ENCODE measurements at regions not wholly inside any gene's neighbourhood (a gene's known extent, or its start where the extent isn't known, plus 50 kb on each side); places are given as distances from the start of the nearest gene placed in this dataset.
A peak's percentile ranks its signal among the peaks of the same experiment; 100 is the strongest.

DNA sequence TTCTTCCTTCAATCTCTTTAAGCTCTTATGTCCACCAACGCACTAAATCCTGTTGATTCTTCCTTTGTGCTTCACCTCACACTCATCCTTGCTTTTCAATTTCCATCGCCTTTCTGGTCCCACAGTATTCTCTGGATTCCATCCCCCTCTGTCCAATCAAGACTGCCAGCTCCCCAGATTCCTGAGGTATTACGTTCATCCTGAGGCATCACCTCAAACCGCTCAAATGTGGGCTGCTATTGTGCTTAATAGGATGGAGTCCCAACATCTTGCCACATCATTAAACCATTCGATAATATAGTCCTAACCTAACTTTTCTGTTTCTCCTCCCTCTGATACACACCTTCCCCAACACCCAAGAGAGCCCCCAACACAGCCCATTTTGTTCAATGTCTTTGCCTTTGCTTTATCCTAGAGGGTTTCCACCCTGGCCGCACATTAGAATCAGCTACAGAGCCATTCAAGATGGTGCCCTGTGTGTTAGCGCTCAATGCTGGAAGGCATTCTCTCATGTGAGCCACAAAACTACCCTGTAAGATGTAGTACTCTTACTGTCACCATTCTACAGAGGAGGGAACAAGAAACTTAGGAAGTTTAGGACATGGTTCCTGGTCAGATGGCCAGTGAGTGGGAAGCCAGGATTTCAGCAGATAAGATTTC lies 79.5 kb upstream of the LEP start:
- peaks cover 86% of the 10 kb centered on the region for H3K27me3 ChIP-seq (ENCODE audit: control insufficient read depth, insufficient read depth, low read length)
- H3K4me1 ChIP-seq (ENCODE audit: control insufficient read depth, insufficient read depth, low read length) = no peaks in the 10 kb centered on the region
- no peaks in the 10 kb centered on the region for H3K36me3 ChIP-seq (ENCODE audit: control insufficient read depth, insufficient read depth, low read length)
- H3K4me3 ChIP-seq (ENCODE audit: low read depth, low read length) = no peak overlapping the region
- H3K9me3 ChIP-seq (ENCODE audit: control insufficient read depth, insufficient read depth, low read length) = no peaks in the 10 kb centered on the region
- no peak overlapping the region for H3K9ac ChIP-seq (ENCODE audit: low read depth, low read length)

DNA sequence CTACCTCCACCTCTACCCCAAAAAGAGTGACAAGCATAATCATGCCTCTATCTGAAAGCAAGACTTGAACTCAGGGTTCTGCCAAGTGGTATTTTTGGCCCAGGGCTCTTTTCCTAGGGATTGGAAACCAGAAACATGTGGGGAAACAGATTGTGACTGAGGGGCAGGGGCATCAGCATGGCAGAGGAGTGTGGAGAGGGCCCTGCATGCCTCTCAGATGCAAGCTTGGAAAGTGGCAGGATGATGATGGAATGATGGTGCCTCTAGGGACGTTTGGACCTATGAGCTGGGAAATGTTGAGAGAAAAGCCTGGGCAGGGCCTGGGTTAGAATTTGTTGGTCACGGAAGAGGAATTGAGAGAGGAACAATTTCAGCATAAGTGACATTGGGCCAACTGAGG lies 78.4 kb upstream of the LEP start:
- H3K9me3 ChIP-seq (ENCODE audit: control insufficient read depth, insufficient read depth, low read length) = no peaks in the 10 kb centered on the region
- H3K9ac ChIP-seq (ENCODE audit: low read depth, low read length) = no peak overlapping the region
- peaks cover 84% of the 10 kb centered on the region for H3K27me3 ChIP-seq (ENCODE audit: control insufficient read depth, insufficient read depth, low read length)
- H3K4me3 ChIP-seq (ENCODE audit: low read depth, low read length) = no peak overlapping the region
- H3K36me3 ChIP-seq (ENCODE audit: control insufficient read depth, insufficient read depth, low read length) = no peaks in the 10 kb centered on the region
- H3K4me1 ChIP-seq (ENCODE audit: control insufficient read depth, insufficient read depth, low read length) = no peaks in the 10 kb centered on the region

GRCh38 chr7:128163473-128163872 lies 77.6 kb upstream of the LEP start:
- Histone ChIP-seq H3K4me3 (ENCODE audit: low read depth, low read length) (no peak overlapping the region), H3K9me3 (ENCODE audit: control insufficient read depth, insufficient read depth, low read length) (no peaks in the 10 kb centered on the region), H3K4me1 (ENCODE audit: control insufficient read depth, insufficient read depth, low read length) (no peaks in the 10 kb centered on the region), H3K27me3 (ENCODE audit: control insufficient read depth, insufficient read depth, low read length) (peaks cover 85% of the 10 kb centered on the region), H3K36me3 (ENCODE audit: control insufficient read depth, insufficient read depth, low read length) (no peaks in the 10 kb centered on the region), H3K9ac (ENCODE audit: low read depth, low read length) (no peak overlapping the region)

GRCh38 chr7:128164061-128164954 lies 76.8 kb upstream of the LEP start:
- H3K9me3 ChIP-seq (ENCODE audit: control insufficient read depth, insufficient read depth, low read length) = no peaks in the 10 kb centered on the region
- no peaks in the 10 kb centered on the region for H3K36me3 ChIP-seq (ENCODE audit: control insufficient read depth, insufficient read depth, low read length)
- no peak overlapping the region for H3K9ac ChIP-seq (ENCODE audit: low read depth, low read length)
- no peak overlapping the region for H3K4me3 ChIP-seq (ENCODE audit: low read depth, low read length)
- H3K27me3 ChIP-seq (ENCODE audit: control insufficient read depth, insufficient read depth, low read length) = peaks cover 90% of the 10 kb centered on the region
- peaks cover 4% of the 10 kb centered on the region for H3K4me1 ChIP-seq (ENCODE audit: control insufficient read depth, insufficient read depth, low read length)

DNA sequence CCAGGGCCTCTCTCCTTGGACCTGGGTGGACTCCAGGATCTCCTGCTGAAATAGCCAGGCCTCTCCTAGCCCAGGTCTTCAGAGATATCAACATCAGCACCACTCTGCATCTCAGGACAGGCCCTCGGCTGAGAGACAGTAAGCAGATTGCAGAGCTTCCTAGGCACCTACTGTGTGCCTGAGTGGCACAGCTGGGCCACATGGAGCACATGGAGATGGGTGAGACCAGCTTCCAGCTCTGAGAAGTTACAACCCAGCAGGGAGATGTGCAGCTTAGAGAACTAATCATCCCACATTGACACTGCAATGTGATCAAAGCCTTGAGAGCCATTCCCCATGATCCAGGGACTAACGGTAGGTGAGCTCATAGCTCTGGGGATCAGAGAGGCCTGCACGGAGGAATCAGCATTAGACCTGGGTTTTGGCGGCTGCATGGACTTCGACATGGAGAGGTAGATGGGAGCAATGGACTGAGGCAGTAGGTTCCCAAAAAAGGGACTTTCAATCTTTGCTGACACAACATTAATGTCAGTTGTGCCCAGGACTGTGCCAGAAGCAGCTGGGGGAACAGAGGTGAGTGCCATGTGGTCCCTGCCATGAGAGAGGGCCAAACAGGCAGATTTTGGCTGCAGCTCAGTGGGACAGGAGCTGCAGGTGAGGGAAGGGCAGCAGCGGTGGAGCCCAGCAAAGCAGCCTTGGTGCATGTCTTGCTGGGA lies 76.0 kb upstream of the LEP start:
- Histone ChIP-seq H3K27me3 (ENCODE audit: control insufficient read depth, insufficient read depth, low read length) (peaks cover 92% of the 10 kb centered on the region), H3K9ac (ENCODE audit: low read depth, low read length) (no peak overlapping the region), H3K36me3 (ENCODE audit: control insufficient read depth, insufficient read depth, low read length) (no peaks in the 10 kb centered on the region), H3K9me3 (ENCODE audit: control insufficient read depth, insufficient read depth, low read length) (no peaks in the 10 kb centered on the region), H3K4me3 (ENCODE audit: low read depth, low read length) (peak overlapping the region; percentile 71), H3K4me1 (ENCODE audit: control insufficient read depth, insufficient read depth, low read length) (peaks cover 4% of the 10 kb centered on the region)

DNA sequence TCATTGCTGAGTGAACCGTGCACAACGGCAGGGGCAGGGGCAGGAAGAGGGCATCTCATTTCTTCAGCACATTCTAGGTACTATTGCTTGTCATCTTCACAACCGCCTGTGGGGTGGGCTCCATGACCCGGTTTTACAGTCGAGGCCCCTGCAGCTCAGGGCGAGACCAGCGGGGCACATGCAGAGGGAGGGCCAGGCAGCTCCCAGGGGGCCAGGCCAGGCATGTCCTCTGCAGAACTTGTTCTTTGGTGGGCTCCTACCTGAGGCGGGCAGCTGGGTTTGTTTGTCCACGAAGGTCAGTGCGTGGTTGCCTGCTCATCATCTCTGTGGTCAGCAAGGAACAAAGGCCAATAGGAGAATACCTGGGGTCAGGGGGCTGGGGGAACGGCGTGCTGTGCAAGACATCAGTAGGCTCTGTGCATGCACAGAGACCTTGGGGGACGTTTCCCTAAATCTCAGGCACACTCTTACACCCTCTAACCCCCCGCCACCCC lies 75.1 kb upstream of the LEP start:
- no peak overlapping the region for H3K9ac ChIP-seq (ENCODE audit: low read depth, low read length)
- peak overlapping the region; percentile 71 for H3K4me3 ChIP-seq (ENCODE audit: low read depth, low read length)
- H3K27me3 ChIP-seq (ENCODE audit: control insufficient read depth, insufficient read depth, low read length) = peaks cover 93% of the 10 kb centered on the region
- no peaks in the 10 kb centered on the region for H3K9me3 ChIP-seq (ENCODE audit: control insufficient read depth, insufficient read depth, low read length)
- no peaks in the 10 kb centered on the region for H3K36me3 ChIP-seq (ENCODE audit: control insufficient read depth, insufficient read depth, low read length)
- H3K4me1 ChIP-seq (ENCODE audit: control insufficient read depth, insufficient read depth, low read length) = peaks cover 4% of the 10 kb centered on the region

GRCh38 chr7:128166603-128167041 lies 74.5 kb upstream of the LEP start:
- peaks cover 93% of the 10 kb centered on the region for H3K27me3 ChIP-seq (ENCODE audit: control insufficient read depth, insufficient read depth, low read length)

DNA sequence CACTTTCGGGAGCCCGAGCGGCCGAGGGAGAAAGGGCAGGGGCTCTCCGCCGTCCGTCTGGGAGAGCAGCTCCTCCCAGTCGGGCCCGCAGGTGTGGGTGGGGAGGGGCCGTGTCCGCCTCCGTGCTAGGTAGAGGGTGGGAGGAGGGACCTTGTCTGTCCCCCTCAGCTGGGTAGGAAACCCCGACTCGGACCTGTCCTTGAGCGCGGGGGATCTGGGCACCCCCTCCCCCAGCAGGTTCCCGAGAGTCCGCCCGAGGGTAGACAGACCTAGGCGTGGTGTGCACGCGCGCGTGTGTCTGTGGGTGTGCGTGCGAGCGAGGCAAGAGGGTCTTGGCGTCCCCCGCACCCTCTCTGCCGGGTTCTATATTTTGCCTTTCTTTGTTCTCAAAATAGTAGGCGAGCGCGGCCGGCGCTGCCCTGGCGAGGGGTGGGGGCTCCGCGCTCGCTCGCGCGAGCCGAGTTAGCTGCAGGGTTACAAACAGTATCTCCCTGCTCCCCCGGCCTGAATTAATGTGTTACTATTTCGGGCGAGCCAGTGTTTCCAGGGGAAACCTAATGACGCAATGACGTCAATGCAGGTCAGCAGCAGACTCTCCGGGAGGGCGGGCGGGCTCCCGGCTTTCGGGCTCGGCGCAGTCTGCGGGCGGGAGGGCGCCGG lies 73.9 kb upstream of the LEP start:
- no peak overlapping the region for H3K9ac ChIP-seq (ENCODE audit: low read depth, low read length)

More at GRCh38 chr7:128166603-128167041, 74.5 kb upstream of the LEP start:
- Histone ChIP-seq H3K9me3 (ENCODE audit: control insufficient read depth, insufficient read depth, low read length) (no peaks in the 10 kb centered on the region), H3K4me1 (ENCODE audit: control insufficient read depth, insufficient read depth, low read length) (peaks cover 4% of the 10 kb centered on the region), H3K4me3 (ENCODE audit: low read depth, low read length) (peak overlapping the region; percentile 71), H3K36me3 (ENCODE audit: control insufficient read depth, insufficient read depth, low read length) (no peaks in the 10 kb centered on the region), H3K9ac (ENCODE audit: low read depth, low read length) (no peak overlapping the region)

DNA sequence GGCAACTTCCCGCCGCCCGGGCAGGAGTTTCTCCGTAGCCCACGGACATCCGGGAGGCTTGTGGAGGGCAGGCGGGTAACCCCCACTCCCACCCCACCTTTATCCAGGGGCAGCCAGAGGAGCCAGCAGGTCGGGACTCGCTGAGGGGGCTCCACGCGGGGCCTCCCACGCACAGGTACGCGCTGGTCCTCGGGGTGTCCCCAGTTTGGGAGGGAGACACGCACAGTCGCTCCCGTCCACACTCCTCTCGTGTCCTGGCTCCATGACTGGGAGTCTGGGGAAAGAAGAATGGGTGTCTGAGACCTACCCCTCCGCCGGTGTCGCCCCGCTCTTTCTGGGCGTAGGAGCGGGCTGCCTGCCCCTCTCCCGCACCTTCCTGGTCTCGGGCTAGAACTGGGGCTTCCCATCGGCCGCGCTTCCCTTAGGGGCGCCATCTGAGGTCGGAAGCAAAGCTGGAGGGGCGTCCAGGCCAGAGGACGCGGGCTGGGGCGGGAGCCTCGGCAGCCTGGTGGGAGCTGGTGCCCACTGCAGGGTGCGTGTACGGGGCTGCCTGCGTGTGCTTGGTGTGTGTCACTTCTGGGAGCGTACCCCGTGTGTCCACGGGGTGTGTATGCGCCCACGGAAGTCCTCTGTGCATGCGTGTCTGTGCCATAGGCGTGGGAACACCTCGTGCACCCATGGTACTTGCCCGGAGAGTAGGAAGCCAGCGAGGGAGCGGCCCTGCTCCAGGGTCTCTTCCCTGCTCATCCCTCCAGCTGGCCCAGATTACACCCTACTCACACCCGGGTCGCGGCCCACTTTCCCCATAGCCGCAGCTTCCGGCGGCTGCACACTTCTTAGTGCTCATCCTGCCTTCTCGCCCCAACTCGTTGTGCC lies 73.0 kb upstream of the LEP start:
- Histone ChIP-seq H3K4me3 (ENCODE audit: low read depth, low read length) (peak overlapping the region; percentile 66), H3K27me3 (ENCODE audit: control insufficient read depth, insufficient read depth, low read length) (peaks cover 93% of the 10 kb centered on the region), H3K9me3 (ENCODE audit: control insufficient read depth, insufficient read depth, low read length) (no peaks in the 10 kb centered on the region), H3K4me1 (ENCODE audit: control insufficient read depth, insufficient read depth, low read length) (peaks cover 4% of the 10 kb centered on the region), H3K9ac (ENCODE audit: low read depth, low read length) (no peak overlapping the region), H3K36me3 (ENCODE audit: control insufficient read depth, insufficient read depth, low read length) (no peaks in the 10 kb centered on the region)

More for the DNA sequence above, 73.9 kb upstream of the LEP start:
- Histone ChIP-seq H3K4me1 (ENCODE audit: control insufficient read depth, insufficient read depth, low read length) (peaks cover 4% of the 10 kb centered on the region), H3K4me3 (ENCODE audit: low read depth, low read length) (peak overlapping the region; percentile 71), H3K27me3 (ENCODE audit: control insufficient read depth, insufficient read depth, low read length) (peaks cover 93% of the 10 kb centered on the region), H3K9me3 (ENCODE audit: control insufficient read depth, insufficient read depth, low read length) (no peaks in the 10 kb centered on the region), H3K36me3 (ENCODE audit: control insufficient read depth, insufficient read depth, low read length) (no peaks in the 10 kb centered on the region)

DNA sequence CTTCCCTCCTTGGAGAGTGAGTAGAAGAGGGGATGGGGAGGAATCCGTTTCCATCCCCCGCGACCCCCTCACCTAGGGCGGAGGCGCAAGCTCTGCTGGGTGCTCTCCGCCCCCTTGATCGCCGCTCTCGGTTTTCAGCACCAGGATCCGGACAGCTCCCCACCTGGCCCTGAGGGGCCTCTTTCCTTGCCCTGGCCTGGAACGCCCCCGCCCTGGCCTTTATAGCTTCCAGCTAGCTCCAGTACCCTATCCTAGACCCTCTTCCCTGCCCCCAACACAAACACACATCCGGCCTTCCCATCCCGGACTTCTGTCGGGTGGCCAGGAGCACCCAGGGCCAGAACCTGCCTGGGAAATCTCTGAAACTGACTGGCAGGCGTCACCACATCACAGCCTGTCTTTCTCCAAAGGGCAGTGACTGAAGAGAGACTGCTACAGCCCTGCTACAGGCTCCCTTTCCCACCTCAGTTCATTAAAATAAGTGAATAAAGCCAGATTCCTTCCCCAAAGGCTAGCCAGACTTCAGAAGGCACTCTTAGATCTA lies 72.3 kb upstream of the LEP start:
- Histone ChIP-seq H3K9ac (ENCODE audit: low read depth, low read length) (no peak overlapping the region), H3K4me3 (ENCODE audit: low read depth, low read length) (peak overlapping the region; percentile 66), H3K27me3 (ENCODE audit: control insufficient read depth, insufficient read depth, low read length) (peaks cover 90% of the 10 kb centered on the region)

More for the DNA sequence above, 72.3 kb upstream of the LEP start:
- H3K9me3 ChIP-seq (ENCODE audit: control insufficient read depth, insufficient read depth, low read length) = no peaks in the 10 kb centered on the region
- peaks cover 4% of the 10 kb centered on the region for H3K4me1 ChIP-seq (ENCODE audit: control insufficient read depth, insufficient read depth, low read length)
- H3K36me3 ChIP-seq (ENCODE audit: control insufficient read depth, insufficient read depth, low read length) = no peaks in the 10 kb centered on the region

Data from iPS-15b (cell line).